ENCODE measurements at regions not wholly inside any gene's neighbourhood (a gene's known extent, or its start where the extent isn't known, plus 50 kb on each side); places are given as distances from the start of the nearest gene placed in this dataset.

DNA sequence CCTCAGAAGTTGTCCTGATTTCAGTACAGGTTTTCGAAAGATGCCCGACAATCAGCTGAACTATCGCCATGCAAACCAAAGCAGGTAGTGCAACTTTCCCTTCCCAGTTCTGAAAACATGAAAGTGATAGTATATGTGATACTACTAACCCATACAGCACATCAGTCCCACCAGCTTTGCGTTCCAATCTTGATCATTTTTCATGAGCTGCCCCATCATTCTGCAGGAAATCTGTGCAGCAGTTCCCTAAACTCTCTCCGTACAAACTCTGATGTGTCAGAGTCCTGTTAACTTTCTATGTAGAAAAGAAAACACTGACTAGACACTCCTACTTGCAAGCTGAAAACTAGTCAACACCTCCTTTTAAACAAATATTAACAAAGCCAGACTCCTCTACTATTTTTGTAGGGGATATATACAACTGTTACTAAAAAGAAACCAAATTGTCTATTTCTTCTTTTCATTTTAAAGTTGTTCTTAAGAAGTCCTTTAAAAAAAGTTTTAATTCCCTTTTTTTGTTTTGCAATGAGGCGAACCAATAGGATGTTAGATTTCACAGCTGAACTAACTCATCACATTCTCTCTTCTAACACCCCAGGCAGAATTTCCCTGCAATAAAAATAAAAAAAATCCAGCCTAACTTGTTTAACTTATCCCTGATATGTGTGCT, 99.6 kb upstream of the DST start:
- no peaks in the 10 kb centered on the region for H3K9me3 ChIP-seq
- 15 to 34% methylated on average over 6 of the region's 6 CpGs for WGBS, 2 donors (ENCODE audit: low coverage in 1 of 2)
- TF ChIP-seq, protein P1, sequence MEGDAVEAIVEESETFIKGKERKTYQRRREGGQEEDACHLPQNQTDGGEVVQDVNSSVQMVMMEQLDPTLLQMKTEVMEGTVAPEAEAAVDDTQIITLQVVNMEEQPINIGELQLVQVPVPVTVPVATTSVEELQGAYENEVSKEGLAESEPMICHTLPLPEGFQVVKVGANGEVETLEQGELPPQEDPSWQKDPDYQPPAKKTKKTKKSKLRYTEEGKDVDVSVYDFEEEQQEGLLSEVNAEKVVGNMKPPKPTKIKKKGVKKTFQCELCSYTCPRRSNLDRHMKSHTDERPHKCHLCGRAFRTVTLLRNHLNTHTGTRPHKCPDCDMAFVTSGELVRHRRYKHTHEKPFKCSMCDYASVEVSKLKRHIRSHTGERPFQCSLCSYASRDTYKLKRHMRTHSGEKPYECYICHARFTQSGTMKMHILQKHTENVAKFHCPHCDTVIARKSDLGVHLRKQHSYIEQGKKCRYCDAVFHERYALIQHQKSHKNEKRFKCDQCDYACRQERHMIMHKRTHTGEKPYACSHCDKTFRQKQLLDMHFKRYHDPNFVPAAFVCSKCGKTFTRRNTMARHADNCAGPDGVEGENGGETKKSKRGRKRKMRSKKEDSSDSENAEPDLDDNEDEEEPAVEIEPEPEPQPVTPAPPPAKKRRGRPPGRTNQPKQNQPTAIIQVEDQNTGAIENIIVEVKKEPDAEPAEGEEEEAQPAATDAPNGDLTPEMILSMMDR (IDR thresholded peaks at IDR 0.05) = no peak
- TF ChIP-seq POLR2A (IDR thresholded peaks at IDR 0.05) (no peak), POLR2AphosphoS5 (IDR thresholded peaks at IDR 0.05) (no peak), EP300 (IDR thresholded peaks at IDR 0.05) (no peak)
- H3K4me1 ChIP-seq = peaks cover 4 to 63% (median 4%) of the 10 kb centered on the region in 3 donors
- H3K4me3 ChIP-seq = peak overlapping the region; percentile 27 to 46
- H3K27me3 ChIP-seq = no peaks in the 10 kb centered on the region
- no peak for ATAC-seq
- H3K36me3 ChIP-seq = no peaks in the 10 kb centered on the region
- H3K27ac ChIP-seq = peak overlapping the region; percentile 29 to 61 (median 52)

DNA sequence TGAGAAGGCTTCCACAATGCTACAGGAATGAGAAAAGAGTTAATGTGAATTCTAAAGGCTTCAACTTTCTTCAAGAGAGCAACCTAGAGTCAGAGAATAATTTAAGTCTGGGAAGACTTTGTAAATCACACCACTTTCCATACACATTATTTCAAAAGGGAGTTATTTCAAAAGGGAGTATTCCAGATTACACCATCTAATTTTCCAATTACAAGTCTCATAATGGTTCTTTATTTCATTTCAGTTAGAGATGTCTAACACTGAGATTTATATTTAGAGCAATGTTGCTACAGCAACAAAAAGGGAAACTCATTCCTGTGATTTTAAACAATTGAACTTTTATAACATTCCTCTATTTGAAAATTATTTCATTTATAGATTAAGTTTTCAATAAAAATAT, 98.8 kb upstream of the DST start:
- Histone ChIP-seq H3K36me3 (no peaks in the 10 kb centered on the region), H3K27me3 (no peaks in the 10 kb centered on the region), H3K27ac (peak overlapping the region; percentile 7 to 61 (median 50)), H3K4me1 (peaks cover 4 to 56% (median 4%) of the 10 kb centered on the region in 3 donors), H3K9me3 (no peaks in the 10 kb centered on the region), H3K4me3 (peak overlapping the region; percentile 27 to 46)
- no peak for TF ChIP-seq EP300 (IDR thresholded peaks at IDR 0.05)
- TF ChIP-seq POLR2A (IDR thresholded peaks at IDR 0.05) = no peak
- TF ChIP-seq, protein P1 (IDR thresholded peaks at IDR 0.05) = no peak
- TF ChIP-seq POLR2AphosphoS5 (IDR thresholded peaks at IDR 0.05) = no peak
- ATAC-seq = no peak

DNA sequence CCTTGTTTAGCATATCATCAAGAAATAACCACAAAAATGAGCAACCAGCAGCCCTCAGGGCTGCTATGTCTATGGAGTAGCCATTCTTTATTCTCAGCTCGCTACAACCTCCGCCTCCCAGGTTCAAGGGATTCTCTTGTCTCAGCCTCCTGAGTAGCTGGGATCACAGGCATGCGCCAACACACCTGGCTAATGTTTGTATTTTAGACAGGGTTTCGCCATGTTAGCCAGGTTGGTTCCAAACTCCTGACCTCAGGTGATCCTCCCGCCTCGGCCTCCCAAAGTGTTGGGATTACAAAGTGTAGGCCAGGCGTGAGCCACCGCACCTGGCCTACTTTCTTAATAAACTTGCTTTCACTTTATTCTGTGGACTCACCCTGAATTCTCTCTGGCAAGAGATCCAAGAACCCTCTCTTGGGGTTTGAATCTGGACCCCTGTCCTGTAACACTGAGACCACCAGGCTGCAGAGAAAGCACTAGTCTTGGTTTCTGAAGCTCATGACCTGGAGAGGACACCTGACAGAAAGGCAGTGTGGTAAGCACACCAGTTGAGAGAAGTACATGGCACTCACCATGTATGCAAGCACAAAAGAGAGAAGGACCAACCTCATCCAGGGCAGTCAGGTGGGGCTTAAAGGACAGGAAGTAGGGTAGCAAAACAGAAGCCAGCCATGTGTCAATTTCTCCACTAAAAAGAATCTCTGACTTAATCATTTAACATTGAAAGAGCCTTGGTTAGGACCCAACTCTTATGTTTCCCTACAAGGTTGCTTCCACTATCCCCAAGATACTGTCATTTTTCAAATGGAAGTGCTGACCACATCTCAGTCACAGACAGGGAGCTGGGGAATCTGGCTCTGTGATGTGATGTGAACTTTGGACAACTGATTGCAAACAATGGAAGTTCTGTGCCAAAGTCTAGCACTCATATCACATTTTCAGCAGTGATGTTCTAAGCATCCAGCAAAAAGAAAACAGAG, 97.4 kb upstream of the DST start:
- Histone ChIP-seq H3K4me3 (no peak overlapping the region), H3K27ac (peak overlapping the region in 2 of 4 donors; percentile 4 to 12), H3K4me1 (peaks cover 4 to 63% (median 4%) of the 10 kb centered on the region in 3 donors), H3K27me3 (no peaks in the 10 kb centered on the region), H3K9me3 (no peaks in the 10 kb centered on the region), H3K36me3 (no peaks in the 10 kb centered on the region)
- ATAC-seq = no peak
- TF ChIP-seq POLR2A (IDR thresholded peaks at IDR 0.05) (no peak), EP300 (IDR thresholded peaks at IDR 0.05) (no peak), POLR2AphosphoS5 (IDR thresholded peaks at IDR 0.05) (no peak)
- TF ChIP-seq, protein P1 (IDR thresholded peaks at IDR 0.05) = no peak
- 98 to 100% methylated on average over 5 to 8 of the region's 8 CpGs for WGBS, 2 donors (ENCODE audit: low coverage in 1 of 2)

DNA sequence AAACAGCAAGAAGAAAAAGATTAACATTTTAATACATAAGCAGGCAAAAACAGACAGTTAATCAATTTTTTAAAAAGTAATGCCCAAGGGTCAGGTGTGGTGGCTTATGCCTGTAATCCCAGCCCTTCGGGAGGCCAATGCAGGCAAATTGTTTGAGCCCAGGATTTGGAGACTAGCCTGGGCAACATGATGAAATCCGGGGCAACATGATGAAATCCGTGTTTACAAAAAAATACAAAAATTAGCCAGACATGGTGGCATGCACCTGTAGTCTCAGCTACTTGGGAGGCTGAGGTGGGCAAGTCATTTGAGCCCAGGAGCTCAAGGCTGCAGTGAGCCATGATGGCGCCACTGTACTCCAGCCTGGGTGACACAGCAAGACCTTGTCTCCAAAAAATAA, 94.1 kb upstream of the DST start:
- no peak for ATAC-seq
- 80 to 96% methylated on average over 2 to 4 of the region's 4 CpGs for WGBS, 2 donors (ENCODE audit: low coverage in 1 of 2)
- TF ChIP-seq EP300 (IDR thresholded peaks at IDR 0.05) (no peak), POLR2A (IDR thresholded peaks at IDR 0.05) (no peak), POLR2AphosphoS5 (IDR thresholded peaks at IDR 0.05) (no peak)
- TF ChIP-seq, protein P1 (IDR thresholded peaks at IDR 0.05) = no peak
- peaks cover 6 to 44% (median 7%) of the 10 kb centered on the region in 3 donors for H3K4me1 ChIP-seq
- no peaks in the 10 kb centered on the region for H3K27me3 ChIP-seq
- no peaks in the 10 kb centered on the region for H3K36me3 ChIP-seq
- no peaks in the 10 kb centered on the region for H3K9me3 ChIP-seq
- no peak overlapping the region for H3K4me3 ChIP-seq
- no peak overlapping the region for H3K27ac ChIP-seq
